DMS79 (cell line): ENCODE measurements at regions not wholly inside any gene's neighbourhood (a gene's known extent, or its start where the extent isn't known, plus 50 kb on each side); places are given as distances from the start of the nearest gene placed in this dataset.

ENCODE experiments used
- DNase-seq: peaks from one replicate; lab custom pipeline; 2025; lab: John Stamatoyannopoulos, UW

GRCh38 chr20:48571949-48572847, 255.6 kb downstream of the PREX1 start:
- no peak for DNase-seq

DNA sequence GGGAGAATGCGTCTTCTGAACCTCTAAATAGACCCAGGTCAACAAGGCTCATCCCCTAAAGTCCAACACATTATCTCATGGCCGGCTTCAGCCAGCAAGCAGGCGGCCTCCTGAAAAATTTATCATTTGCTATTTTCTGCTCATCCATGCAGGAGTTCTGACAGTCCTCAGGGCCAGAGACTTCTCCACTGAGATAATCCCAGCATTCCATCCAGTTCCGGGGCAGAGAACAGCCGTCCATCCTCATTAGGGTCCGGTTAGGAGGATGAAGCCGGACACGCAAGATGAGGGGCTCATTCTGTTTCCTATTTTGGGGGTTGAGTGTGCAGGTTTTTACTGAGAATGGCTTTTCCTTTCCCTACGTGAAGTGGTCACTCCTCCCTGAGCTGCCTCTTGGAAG, 258.1 kb downstream of the PREX1 start:
- DNase-seq = no peak

- DNase-seq = no peak
These were observed 259.3 kb downstream of the PREX1 start for GRCh38 chr20:48568520-48568919.

DNA sequence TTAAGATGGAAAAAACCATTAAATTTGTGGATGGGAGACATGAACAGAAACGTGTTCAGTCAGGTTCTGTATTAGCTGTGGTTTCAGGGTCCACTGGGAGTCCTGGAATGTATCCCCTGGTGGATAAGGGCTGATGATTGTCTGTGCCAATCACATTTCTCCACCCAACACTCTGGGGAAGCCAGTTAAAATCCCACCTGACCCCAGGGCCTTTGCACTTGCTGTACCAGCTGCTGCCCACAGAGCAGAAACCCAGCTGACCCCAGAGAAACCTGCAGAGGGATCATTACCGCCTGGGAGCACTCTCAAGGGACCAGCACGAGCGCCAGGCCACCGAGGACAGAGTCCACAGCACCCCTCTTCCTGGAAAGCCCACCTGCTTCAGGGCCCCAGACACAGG, 260.7 kb downstream of the PREX1 start:
- no peak for DNase-seq

GRCh38 chr20:48564982-48565539, 262.7 kb downstream of the PREX1 start:
- no peak for DNase-seq

GRCh38 chr20:48563191-48563870, 264.5 kb downstream of the PREX1 start:
- no peak for DNase-seq

DNA sequence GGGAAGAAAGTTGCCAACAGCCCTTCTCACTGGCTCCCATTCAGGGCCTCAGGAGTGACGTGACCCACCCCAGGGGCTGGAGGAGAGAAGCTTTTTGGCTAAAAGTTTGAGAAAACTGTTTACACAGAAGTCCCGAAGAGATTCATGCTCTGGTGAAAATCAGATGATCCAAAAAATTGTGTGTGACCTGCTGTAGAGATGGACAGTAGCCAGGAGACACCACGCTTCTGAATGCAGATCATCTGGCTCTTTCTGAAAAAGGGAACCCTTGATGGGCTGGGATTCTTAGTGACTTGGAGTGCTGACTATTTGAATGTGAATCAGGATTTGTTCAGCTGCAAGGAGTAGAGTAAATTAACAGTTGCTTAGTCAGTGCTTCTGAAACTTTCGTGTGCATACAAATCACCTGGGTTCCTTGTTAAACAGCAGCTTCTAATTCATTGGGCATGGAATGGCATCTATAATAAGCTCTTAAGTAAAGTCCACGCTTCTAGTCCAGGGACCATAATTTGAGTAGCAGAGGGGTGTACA, 265.1 kb downstream of the PREX1 start:
- no peak for DNase-seq

DNA sequence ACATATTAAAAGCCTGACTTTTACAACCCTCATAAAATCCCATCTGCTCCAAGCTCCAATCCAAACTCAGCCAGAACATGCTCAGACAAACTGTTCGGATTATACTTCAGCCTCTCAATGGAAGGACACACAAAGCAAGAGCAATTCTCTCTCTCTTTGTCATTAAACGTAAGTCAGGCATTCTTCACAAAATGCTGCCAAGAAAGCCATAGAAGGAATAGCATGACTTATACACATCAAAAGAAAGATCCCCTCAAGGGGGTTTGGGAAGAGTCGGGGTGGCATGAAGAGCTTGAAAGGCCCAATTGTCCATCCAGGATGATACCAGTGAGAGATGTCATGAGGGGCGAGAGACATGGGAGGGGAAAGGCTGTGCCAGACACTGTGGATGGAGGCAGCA, 268.9 kb downstream of the PREX1 start:
- DNase-seq = no peak

GRCh38 chr20:48557380-48557779, 270.4 kb downstream of the PREX1 start:
- DNase-seq = no peak

DNA sequence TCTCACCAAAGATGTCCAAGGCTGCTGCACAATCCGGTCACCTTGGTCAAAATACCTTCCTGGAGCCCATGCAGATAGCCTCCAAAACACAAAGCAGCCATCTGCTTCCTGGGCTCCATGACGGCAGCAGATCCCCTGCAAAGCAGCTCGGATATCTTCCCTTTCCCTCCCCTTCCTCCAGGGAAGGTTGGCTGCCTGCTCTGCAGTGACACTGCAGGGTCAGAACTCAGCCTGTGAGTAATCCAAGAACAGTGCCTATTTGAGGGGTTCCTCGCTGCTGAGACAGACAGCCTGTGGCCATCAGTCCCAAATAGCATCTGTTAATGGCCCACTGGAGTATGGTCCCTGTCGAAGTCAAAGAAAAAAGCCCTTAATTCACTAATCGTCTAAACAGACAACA, 270.8 kb downstream of the PREX1 start:
- no peak for DNase-seq

DNA sequence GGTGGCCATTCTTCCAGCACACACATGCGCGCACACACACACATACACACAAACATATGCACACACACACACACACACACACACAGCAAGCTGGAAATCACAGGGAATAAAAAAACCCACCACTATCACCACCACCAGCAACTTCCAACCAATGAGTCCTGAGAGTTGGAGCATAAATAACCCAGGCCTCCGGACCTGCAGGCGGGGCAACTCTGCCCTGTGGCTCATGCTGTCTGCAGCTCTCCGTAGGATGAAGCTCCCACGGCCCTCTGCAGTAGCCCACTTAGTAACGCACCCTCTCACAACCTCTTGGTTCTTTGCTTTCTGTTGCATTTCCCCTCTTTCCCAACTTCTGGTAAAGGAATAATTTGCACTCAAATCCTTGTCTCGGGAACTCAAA, 275.2 kb downstream of the PREX1 start:
- no peak for DNase-seq

DNA sequence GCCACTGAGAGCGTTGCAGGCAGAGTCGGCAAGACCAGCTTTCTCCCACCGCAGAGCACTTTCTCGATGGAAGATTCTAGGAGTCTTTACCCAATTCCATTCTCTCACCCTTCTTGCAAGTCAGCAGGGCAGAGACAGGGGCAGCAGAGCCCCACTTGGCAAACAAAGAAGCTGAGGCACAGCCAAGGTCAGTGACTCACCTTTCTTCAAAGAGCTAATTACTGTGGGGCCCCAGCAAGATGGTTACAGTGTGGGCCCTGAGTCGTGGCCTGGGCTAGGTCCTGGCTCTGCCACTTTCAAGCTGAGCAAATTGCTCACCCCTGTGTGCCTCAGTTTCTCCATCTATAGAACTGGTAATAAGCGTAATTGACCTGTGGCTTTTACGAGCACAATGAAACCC, 277.0 kb downstream of the PREX1 start:
- no peak for DNase-seq

- no peak for DNase-seq
These were observed 280.1 kb downstream of the PREX1 start for GRCh38 chr20:48547664-48548063.

- DNase-seq = peak; percentile 24
These were observed 283.1 kb downstream of the PREX1 start for GRCh38 chr20:48544402-48545339.

DNA sequence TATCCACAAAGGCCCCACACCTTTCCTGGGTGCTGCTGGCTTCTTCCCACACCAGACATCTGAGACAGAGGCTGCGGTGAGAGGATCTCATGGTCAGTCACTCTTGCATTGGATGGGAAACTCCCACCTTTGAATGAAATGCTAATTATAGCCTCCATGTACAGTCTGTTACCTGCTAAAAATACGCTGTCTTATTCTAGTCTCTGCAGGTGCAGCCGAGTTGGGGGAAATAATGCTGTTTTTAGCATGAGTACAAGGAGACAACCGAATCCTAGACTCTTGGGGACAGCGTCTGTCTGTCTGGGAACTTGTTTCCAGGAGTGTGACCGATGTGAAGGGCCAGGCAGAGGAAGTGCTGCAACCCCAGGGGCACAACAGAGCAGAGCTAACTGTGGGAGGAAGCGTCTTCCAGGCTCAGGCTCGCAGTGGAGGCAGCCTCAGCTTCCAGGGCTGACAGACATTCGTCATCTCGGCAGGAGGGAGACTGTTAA, 286.2 kb downstream of the PREX1 start:
- DNase-seq = no peak

DNA sequence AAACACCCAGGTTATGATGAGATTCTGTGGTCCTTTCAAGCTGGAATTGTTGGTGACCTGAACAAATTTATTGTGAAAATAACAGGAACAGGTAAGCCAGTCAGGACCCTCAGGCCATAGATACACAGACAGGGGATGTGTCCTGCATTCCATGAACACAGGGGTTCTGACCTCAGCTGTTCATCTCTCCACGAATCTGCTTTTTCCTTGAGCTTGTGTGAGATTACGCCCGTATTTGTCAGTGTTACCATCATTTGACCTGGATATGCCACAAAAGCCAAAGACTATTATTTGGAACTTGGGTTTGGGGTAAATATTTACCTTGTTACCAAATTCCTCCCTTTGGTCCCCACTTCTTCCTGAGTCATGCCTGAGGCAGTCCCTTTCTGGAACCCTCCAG, 288.9 kb downstream of the PREX1 start:
- no peak for DNase-seq

DNA sequence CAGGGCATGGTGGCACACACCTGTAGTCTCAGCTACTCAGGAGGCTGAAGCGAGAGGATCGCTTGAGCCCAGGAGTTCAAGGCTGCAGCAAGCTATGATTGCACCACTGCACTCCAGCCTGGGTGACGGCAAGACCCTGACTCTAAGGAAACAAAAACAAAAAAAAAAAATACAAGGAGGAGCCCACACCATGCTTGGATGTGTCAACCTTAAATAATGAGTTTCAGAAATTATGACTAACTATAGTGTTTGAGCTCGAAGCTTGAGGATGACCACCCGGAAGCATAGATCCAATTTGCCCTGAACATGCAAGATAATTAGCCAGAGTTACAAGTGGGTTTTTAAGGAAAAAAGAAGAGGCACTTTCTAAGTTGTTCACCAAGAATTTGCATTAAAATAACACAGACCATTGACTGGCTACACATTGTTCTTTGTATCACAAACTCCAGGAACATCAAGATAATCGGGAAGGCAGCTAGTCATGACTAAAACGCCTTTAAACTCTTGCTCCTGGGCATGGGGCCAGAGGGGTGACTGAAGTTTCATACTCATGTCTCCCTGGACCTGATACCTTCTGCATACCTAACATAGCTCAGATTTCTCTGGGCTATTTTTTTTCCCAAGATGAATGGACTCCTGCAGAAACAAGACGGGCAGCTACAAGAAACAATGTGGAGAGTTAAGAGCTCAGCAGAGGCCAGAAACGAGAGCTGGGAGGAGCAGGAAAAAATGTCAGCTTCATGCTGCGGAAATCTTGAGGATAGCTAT, 289.6 kb downstream of the PREX1 start:
- DNase-seq = no peak

DNA sequence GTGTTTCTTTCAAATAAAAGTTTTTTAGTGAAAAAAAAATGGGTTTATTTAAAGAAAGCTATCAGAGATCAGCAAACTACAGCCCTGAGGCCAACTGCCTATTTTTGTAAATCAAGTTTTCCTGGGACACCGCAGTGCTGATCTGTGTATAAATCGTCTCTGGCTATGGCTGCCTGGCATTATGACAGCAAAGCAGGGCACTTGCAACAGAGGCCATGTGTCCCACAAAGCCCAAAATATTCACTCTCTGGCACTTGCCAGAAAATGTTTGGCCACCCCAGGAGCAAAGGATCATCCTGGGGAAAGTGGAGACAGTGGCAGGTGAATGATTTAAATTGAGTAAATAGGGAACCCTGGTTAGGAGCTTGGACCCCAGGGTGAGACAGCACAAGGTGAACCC, 291.6 kb downstream of the PREX1 start:
- DNase-seq = no peak

DNA sequence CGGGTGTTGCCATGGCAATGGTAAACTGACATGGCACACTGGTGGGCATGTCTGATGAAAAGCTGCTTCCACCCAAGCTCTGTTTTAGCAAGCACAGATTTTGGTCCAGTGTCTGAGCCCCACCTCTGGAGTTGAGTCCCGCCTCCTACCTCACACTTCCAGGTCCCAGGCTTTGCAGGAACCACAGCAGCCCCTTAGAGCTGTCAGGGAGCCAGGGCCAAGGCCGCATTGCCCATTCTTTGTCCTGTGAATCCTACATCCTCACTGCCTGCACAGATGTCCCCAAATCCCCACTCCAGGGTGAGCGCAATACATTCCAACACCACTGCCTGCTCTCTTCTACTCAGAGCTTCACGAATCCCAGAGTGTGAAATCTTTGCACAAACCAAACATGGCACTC, 292.2 kb downstream of the PREX1 start:
- DNase-seq = no peak

DNA sequence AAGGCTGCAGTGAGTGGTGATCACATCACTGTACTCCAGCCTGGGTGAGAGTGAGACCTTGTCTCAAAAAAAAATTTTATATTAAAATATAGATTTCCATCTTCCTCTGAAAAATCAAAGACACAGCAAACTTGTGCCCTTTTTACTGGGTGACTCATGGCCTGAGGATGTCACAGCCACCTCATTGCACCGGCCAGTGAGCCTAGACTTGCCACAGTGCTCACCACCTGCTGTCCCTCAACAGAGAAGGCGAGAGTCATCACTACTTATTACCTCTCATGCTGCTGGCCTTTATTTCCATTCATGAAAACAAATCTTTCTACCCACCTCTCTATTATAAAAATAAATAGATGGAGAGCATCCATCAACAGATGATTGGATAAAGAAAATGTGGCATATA, 295.8 kb downstream of the PREX1 start:
- DNase-seq = no peak

DNA sequence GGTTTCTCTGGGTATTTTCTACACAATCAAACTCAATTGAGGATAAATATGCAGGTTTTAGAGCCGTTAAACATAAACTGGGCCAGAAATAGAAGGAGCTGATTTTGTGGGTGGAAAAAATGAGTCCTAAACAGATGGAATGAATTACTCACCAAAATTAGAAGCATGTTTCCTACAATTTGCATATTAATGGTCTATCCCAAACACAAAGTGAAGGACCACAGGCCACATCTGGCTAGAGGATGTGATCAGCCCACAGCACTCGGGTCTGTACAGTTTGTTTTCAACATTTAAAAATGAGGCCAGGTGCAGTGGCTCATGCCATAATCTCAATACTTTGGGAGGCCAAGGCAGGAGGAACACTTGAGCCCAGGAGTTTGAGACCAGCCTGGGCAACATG, 296.3 kb downstream of the PREX1 start:
- no peak for DNase-seq
